ENCODE measurements at regions not wholly inside any gene's neighbourhood (a gene's known extent, or its start where the extent isn't known, plus 50 kb on each side); places are given as distances from the start of the nearest gene placed in this dataset.

- Histone ChIP-seq H3K27me3 (ENCODE audit: control insufficient read depth, insufficient read depth, low read length) (no peaks in the 10 kb centered on the region), H3K4me3 (ENCODE audit: low read length in 3 of 3) (no peak overlapping the region), H3K4me1 (ENCODE audit: control insufficient read depth in 2 of 3, insufficient read depth in 2 of 3, low read depth in 1 of 3, low read length in 3 of 3) (peaks cover 0 to 12% (median 2%) of the 10 kb centered on the region in 3 donors), H3K9me3 (ENCODE audit: control insufficient read depth in 2 of 3, insufficient read depth in 1 of 3, low read length in 3 of 3) (no peaks in the 10 kb centered on the region), H3K9ac (ENCODE audit: low read length in 3 of 3) (no peak overlapping the region), H3K36me3 (ENCODE audit: control insufficient read depth in 2 of 3, insufficient read depth in 3 of 3, low read length in 3 of 3) (no peaks in the 10 kb centered on the region), H3K27ac (ENCODE audit: low read depth in 2 of 2, low read length in 2 of 2) (no peak overlapping the region)
- intact Hi-C loops (cut with DNase I): no loop called here
- no peak for FAIRE-seq
- peak in 2 of 5 donors; percentile 59 to 73 for DNase-seq
- no peak for TF ChIP-seq CTCF (IDR thresholded peaks at IDR 0.05; ENCODE audit: borderline replicate concordance, extremely low read depth, insufficient read depth)
These were observed 147.6 kb upstream of the TMEM170B start for GRCh38 chr6:11389977-11390376.

- DNase-seq (no peak), FAIRE-seq (no peak)
- no peaks in the 10 kb centered on the region for H3K9me3 ChIP-seq (ENCODE audit: control insufficient read depth in 2 of 3, insufficient read depth in 1 of 3, low read length in 3 of 3)
- H3K4me1 ChIP-seq (ENCODE audit: control insufficient read depth in 2 of 3, insufficient read depth in 2 of 3, low read depth in 1 of 3, low read length in 3 of 3): peaks cover 0 to 12% (median 2%) of the 10 kb centered on the region in 3 donors
- no peak overlapping the region for H3K9ac ChIP-seq (ENCODE audit: low read length in 3 of 3)
- no peaks in the 10 kb centered on the region for H3K27me3 ChIP-seq (ENCODE audit: control insufficient read depth, insufficient read depth, low read length)
- no peak overlapping the region for H3K4me3 ChIP-seq (ENCODE audit: low read length in 3 of 3)
- H3K27ac ChIP-seq (ENCODE audit: low read depth in 2 of 2, low read length in 2 of 2): peak overlapping the region in 1 of 2 donors; percentile 12
- no peak for TF ChIP-seq CTCF (IDR thresholded peaks at IDR 0.05; ENCODE audit: borderline replicate concordance, extremely low read depth, insufficient read depth)
- intact Hi-C loops (cut with DNase I): no loop called here
- H3K36me3 ChIP-seq (ENCODE audit: control insufficient read depth in 2 of 3, insufficient read depth in 3 of 3, low read length in 3 of 3): no peaks in the 10 kb centered on the region
These were observed 148.3 kb upstream of the TMEM170B start for GRCh38 chr6:11388983-11389944.

GRCh38 chr6:11387707-11388430 lies 149.7 kb upstream of the TMEM170B start:
- no peak for TF ChIP-seq CTCF (IDR thresholded peaks at IDR 0.05; ENCODE audit: borderline replicate concordance, extremely low read depth, insufficient read depth)
- H3K27me3 ChIP-seq (ENCODE audit: control insufficient read depth, insufficient read depth, low read length): no peaks in the 10 kb centered on the region
- no peak overlapping the region for H3K9ac ChIP-seq (ENCODE audit: low read length in 3 of 3)
- intact Hi-C loops (cut with DNase I): no loop called here
- no peaks in the 10 kb centered on the region for H3K36me3 ChIP-seq (ENCODE audit: control insufficient read depth in 2 of 3, insufficient read depth in 3 of 3, low read length in 3 of 3)
- no peaks in the 10 kb centered on the region for H3K9me3 ChIP-seq (ENCODE audit: control insufficient read depth in 2 of 3, insufficient read depth in 1 of 3, low read length in 3 of 3)
- FAIRE-seq: no peak
- no peak for DNase-seq
- no peak overlapping the region for H3K4me3 ChIP-seq (ENCODE audit: low read length in 3 of 3)
- no peak overlapping the region for H3K27ac ChIP-seq (ENCODE audit: low read depth in 2 of 2, low read length in 2 of 2)
- H3K4me1 ChIP-seq (ENCODE audit: control insufficient read depth in 2 of 3, insufficient read depth in 2 of 3, low read depth in 1 of 3, low read length in 3 of 3): peaks cover 0 to 6% (median 0%) of the 10 kb centered on the region in 3 donors

Measured in kidney (tissue), 13 donors.